NCI-H524 treated with DMSO at 0.1 percent for 48 hours (cell line): ENCODE measurements at regions not wholly inside any gene's neighbourhood (a gene's known extent, or its start where the extent isn't known, plus 50 kb on each side); places are given as distances from the start of the nearest gene placed in this dataset.

ENCODE experiments used
- DNase-seq: peaks from one replicate; lab custom pipeline; 2025; lab: John Stamatoyannopoulos, UW

GRCh38 chr4:128601991-128602695, 207.4 kb upstream of the JADE1 start:
- no peak for DNase-seq

DNA sequence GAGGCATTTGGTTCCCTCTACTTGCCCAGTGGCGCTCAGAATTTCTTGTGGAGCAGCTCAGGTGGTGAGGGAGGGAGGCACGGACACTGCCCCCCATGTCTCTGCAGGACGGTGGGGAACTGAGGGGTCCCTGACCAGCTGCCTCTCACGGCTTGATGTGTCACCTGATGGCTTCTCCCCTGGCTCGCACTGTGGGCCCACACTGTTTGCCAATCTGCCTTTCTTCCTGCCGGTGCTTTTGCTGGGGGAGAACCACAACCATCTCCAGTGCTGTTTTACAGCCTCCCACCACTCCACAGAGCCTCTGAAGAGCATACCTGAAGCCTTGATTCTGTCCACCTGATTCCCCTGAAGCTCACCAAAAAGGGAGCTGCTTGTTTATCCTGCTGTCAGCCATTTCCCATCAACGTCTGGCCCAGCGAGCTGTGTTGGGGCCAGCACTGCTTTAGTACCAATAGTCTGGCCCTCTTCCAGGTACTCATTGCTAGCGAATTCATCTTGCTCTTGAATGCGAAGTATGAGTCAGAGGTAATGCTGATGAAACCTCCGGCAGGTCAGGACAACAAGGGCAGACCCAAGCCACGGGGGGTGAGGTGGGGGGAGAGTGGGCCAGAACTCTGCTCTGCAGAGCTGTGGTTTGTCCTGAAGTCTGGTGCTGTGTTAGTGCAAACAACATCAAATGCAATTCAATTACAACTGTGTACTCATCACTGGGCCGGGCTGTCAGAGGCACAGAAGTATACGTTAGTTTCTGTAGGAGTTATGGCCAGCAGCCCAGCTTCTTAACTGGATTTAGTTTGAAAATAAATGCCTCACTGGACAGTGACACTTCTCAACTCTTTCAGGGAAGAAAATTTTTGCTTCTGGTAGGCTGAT, 208.3 kb upstream of the JADE1 start:
- no peak for DNase-seq

DNA sequence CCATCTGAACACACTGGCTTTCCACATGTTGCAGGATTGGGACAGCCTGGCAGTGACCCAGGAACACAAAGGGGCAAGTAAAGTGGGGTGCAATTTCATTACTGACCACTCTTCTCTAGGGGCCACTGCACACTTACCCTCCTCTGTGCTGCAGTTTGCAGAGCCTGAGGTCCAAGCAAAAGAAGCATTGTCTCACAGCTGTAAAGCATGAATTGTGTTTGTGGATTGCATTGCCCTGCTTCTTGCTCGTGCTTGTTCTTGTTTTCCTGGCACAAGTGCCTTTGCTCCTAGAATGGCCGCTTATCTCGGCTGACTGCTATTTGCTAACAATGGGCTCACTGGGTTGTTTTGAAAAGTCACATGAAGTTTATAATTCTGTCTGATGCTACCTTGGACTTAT, 209.1 kb upstream of the JADE1 start:
- no peak for DNase-seq

- DNase-seq = no peak
Observed at GRCh38 chr4:128597500-128597899, 212.0 kb upstream of the JADE1 start.

DNA sequence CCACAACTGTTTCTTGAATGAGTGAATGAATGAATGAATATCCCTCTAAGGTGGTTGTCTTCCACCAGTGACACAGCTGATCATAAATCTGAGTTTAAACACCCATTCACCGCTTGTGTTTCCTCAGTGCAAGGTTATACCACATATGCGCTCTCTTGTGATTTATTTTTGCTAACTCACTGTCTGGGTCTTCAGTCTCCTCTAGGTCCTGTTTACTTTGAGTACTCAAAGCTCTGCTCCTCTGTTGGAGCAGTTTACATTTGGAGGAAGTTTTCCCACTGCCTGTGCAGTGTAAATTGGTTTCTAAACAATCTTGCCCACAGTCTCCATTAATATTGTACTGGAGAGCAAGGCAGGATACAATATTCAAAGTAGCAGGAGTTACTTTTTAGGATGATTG, 212.6 kb upstream of the JADE1 start:
- no peak for DNase-seq

- no peak for DNase-seq
Observed at GRCh38 chr4:128596115-128596514, 213.4 kb upstream of the JADE1 start.

GRCh38 chr4:128591482-128591881, 218.0 kb upstream of the JADE1 start:
- DNase-seq = no peak

DNA sequence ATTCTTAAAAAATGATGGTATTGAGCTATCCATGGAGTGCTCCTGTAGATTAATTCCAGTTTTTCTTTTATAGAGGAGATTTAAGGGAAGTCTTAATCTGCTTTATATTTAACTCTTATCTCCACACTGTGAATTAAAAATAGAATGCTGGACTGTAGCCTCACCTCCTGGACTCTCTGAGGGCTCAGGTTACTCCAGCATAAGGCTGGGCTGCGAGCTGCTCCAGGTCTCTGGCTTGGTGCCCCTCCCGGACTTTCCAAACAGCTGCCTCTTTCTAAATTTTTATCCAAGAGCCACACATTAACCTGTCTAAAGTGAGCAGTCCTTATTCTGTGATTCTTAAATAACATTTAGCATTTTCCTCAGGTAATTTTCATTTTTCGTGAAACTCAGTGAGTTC, 218.7 kb upstream of the JADE1 start:
- peak; percentile 14 for DNase-seq

DNA sequence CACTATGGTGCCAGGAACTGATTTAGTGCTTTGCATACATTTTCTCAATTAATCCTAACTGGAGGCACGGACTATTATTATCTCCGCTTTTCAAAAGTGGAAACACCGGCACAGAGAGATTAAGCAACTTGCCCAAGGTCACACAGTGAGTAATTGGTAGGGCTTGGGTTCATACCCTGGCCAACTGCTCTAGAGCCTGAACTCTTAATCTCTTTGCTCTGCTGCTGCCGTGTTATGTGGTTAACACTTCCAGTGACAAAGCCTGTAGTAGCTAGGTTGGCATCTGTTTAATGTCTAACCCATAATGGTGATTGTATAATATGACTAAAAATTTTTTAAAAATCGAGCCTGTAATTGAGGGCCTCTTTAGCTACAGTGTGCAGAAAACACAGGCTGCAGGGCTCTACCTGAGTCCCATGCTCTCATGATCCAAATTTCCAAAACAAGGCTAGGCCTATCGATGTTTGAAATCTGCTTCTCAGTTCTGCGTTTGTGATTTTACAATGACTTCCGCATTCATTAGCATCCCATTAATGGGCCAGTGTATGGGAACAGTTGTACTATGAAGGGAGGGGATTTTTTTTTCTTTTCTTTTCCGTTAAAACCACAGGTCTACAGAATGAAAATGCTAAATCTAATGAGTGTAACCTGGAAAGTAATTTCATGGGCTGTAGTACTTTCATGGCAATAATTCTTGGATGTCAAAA, 219.3 kb upstream of the JADE1 start:
- no peak for DNase-seq

DNA sequence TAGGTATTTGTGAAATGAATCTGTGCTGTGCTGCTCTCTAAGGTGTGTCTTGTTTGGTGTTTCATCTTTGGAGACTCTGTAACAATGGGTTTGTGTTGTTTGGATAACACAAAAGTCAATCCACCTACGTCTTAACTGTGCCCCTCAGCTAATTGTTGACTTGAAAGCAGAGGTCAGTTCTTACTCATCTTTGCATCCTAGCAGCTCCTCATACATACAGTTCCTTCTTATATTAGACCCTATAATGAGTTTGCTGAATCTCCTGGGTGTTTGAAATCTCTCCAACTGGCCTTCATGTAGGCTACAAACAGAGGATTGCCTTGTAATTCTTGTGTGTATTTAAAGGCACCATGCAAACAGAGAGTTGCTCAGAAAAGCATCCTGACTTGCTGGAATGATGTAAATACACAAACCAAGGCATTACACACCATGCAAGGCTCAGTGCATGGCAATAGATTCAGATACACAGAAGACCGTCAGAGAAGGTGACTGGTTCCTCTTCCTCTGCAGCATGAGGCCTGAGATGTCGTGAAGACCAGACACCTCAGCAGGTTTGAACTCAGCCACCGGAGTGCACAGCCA, 220.0 kb upstream of the JADE1 start:
- no peak for DNase-seq

DNA sequence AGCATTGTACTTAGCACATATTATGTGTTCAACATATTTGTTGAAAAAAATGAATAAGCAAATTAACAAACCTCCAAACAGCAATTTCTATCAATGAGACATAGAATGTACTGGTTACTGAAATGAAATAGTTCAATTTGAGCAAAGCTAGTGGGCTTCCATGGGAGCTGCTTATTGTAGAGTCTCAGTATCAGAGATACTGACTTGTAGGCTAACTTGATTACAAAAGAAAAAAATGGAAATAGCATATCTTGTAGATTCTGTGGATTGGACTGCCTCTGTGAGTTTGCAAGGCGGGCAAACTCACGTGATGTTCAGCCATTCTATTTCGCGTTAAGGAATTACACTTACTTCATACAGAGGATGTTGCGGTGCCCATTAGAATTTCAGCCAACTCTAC, 222.1 kb upstream of the JADE1 start:
- no peak for DNase-seq

GRCh38 chr4:128583753-128584712, 225.5 kb upstream of the JADE1 start:
- DNase-seq = no peak

GRCh38 chr4:128582427-128582870, 227.1 kb upstream of the JADE1 start:
- no peak for DNase-seq

DNA sequence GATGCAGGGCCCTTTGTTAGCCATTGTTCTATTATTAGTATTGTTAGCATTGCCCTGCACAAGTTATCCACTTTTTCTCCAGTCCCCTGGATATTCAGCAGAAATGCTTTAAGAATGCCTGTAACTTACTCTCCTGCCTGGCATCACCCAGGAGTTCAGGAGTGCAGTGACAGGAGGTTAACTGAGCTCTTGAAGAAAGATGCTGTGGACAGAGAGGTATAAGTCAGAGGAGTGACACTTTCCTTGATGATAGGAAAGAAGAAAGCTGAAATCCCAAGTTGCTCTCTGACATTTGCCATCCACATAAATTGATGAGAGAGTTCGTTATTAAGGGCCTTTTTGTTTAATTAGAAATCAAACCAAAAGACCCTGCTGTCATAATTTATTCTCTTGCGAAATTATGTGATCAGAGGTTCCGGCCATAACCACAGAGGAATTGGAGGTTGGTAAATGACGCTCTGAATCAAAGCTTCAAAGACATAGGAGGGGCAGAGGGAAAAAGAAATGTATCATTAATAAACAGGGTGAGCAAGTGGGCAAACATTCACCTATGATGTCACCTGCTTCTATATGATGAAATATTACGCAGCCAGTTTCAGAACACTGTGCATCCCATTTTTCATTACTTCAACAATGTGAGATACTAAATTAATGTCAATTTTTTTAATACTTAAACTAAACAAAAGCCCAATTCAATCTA, 230.2 kb upstream of the JADE1 start:
- no peak for DNase-seq

DNA sequence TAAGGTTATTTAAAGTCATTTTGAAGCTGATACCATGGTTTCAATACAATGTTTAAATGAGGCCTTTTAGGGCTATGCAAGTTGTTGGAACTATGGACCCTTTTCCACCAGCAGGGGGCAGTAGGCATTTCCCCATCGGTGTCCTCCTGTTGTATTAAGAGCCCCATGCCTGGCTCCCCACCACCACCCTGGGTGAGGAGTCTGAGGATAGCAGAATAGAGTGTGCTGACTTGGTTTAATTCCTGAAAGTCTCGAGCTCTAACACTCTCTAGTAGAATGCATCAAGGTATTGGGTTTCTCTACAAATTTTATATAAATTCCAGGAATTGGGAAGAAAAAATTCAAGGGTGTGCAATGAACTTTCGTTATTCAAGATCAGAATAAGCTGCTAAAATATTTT, 234.8 kb upstream of the JADE1 start:
- DNase-seq = no peak

DNA sequence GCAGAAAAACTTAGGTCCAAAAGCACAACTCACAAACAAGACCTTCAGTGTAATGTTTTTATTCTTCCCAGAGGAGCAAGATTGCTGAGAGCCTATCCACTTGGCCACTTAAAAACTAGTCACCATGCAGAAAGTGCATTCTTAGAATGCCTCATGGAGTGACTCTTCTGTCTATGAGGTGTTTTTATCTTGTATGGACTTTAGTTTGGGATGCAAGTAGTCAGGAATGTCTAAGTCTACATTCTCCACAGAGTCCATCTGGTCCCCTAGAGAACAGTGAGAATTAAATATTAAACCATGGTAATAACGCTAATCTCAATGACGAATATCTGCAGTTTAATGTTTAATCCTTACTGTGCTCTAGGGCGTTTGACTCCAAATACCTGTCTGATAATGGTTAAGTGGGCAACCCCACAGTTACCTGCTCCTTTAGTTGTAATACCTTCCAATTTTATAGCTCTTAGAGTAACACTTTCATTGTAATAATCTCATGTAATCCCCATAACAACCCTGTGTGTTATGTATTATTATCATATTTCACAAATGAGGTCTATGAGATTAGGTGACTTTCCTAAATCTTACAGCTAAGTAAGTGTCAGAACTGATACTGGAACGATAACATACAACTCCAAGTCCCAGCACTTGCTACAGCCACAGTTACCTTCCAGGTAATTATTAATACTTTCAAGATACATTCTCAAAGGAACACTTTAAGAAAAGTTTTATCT, 235.6 kb upstream of the JADE1 start:
- DNase-seq = no peak

DNA sequence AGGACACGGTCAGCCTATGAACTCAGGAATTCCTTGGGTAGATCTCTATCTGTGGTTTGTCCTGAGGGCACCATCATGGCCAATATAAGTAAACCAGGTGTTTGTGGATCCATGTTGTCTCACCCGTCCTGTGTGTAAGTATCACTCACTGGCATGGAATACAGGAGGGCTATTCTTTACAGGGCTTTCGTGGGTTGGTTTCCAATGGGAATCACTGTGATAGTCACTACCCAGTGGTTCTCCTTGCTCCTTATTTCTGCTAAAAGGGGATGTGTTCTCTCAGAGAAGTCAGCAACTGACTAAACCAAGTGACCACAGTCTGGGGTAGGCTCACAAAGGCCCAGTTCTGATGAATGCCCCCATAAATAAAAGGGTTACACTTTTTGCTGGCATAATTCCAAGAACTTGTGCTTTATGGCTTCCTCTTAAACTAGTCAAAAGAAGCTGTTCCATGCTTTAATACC, 236.7 kb upstream of the JADE1 start:
- DNase-seq = no peak

DNA sequence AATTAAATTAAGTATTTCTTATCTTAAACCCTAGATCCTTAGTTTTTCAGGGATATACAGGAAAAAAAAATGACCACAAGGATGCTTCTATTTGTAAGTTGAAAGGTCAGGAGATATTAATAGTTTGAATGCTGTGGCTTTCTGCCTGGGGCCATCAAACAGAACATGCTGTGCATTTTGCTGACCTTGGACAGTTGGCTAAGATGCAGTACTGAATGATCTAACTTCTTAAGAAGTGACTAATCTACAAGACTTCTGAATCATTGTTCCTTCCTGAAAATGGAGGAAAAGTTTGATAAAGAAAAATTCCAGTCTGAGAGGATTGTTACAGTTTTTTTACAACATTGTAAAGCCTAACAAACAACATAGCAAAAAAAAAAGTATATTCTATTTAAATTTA, 237.8 kb upstream of the JADE1 start:
- DNase-seq = no peak

GRCh38 chr4:128570387-128570975, 239.0 kb upstream of the JADE1 start:
- DNase-seq = no peak
